Esophagus muscularis mucosa (tissue), 3 donors: ENCODE measurements at regions not wholly inside any gene's neighbourhood (a gene's known extent, or its start where the extent isn't known, plus 50 kb on each side); places are given as distances from the start of the nearest gene placed in this dataset.

Experiments used
- CTCF ChIP-seq, 3 experiments: fragments of 200-600 bp in 2 of 3; fragments of 450-650 bp in 1 of 3; sonication (generic) in 2 of 3; IDR thresholded peaks; one replicate each; pipeline ENCODE4 v1.5.1; 2017 to 2019; ENCODE audit warnings: antibody characterized with exemption in 3 of 3, mild to moderate bottlenecking in 2 of 3, moderate library complexity in 1 of 3
- EP300 ChIP-seq: sonication (generic); formaldehyde crosslinking; IDR thresholded peaks from one replicate; pipeline ENCODE4 v1.6.1; 2017; ENCODE audit warnings: antibody characterized with exemption

GRCh38 chr2:147659051-147659450 lies 185.8 kb upstream of the ACVR2A start:
- no peak for TF ChIP-seq EP300
- TF ChIP-seq CTCF (IDR thresholded peaks at IDR 0.05) = no peak
